ENCODE measurements at regions not wholly inside any gene's neighbourhood (a gene's known extent, or its start where the extent isn't known, plus 50 kb on each side); places are given as distances from the start of the nearest gene placed in this dataset.
"Not testable (repeated sequence)": the region's sequence is repeated elsewhere in the genome, so short reads cannot be mapped to it uniquely, and the experiment has no call there.

GRCh38 chr15:70249616-70250015 is 151.9 kb upstream of the TLE3 start:
- DNase-seq (ENCODE audit: low read depth in 2 of 2): no peak

DNA sequence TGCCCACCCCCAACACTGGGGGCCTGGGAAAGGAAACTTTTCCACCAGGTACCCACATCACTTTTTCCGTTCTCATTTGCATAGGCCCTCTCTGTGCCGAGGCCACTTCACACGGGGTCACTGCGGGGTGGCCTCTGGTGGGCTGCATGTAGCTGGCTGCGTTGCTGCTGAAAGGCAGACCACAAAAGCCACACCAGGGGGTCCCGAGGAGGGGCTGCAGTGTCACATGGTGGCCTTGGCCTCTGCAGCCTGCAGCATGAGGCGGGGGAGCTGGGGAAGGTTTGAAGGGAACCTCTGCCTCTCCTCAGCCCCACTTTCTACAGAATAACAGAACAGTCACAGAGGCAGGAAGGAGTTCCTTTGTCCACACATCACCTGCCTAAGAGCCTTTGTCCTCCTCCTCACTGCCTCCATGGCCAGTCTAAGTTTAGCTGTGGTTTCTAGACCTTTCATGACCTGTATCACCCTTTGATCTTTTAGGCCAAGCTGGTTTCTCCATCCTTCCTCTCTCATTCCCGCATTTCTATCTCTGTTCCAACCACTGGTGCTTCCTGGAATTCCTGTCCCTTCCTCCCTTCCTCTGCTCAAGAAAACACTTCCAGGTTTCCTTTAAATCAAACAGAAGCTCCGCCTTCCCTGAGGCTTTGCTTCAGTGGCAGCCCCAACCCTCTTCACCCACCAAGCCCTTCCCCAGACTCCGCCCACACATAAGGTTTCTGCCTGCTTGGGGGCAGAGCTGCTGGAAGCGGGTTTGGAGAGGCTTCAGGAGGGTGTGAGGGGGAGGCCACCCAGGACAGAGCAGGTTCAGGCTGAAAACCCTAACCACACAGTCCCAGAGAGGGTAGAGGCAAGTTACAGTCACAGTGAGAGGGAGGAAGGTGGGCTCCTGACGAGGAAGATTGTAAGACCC is 150.7 kb upstream of the TLE3 start:
- no peak for DNase-seq (ENCODE audit: low read depth in 2 of 2)

- DNase-seq (ENCODE audit: low read depth in 2 of 2): no peak
Observed at GRCh38 chr15:70247281-70247680, 149.6 kb upstream of the TLE3 start.

DNA sequence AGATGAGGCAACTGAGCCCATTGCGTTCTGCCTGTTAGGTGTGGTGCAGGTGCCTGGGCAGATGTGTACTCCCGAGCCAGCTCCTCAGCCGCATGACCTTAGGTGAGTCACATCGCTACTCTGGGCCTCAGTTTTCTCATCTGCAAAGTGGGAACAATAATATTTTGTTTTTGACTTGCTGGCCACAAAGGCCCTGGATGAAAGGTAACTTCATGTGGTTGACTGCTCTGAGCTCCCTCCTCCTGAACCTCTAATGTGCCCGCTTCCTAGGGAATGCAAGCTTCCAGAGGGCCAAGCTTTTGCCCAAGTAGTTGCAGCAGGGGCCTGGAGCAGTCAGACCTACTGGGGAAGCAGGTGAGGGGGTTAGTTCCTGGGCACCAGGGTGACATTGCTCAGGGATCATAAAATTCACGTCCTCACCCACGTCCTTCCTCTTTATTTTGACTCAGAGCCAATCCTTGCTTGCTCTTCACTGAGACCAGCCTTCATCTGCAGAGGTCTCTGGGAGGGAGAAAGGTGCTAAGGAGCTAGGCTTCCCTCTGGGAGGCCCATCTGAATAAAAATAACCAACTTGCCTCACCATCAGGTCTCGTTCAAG is 149.0 kb upstream of the TLE3 start:
- no peak for DNase-seq (ENCODE audit: low read depth in 2 of 2)

GRCh38 chr15:70245932-70246622 is 148.4 kb upstream of the TLE3 start:
- DNase-seq (ENCODE audit: low read depth in 2 of 2): no peak

- DNase-seq (ENCODE audit: low read depth in 2 of 2): no peak
Observed at GRCh38 chr15:70244978-70245542, 147.3 kb upstream of the TLE3 start.

DNA sequence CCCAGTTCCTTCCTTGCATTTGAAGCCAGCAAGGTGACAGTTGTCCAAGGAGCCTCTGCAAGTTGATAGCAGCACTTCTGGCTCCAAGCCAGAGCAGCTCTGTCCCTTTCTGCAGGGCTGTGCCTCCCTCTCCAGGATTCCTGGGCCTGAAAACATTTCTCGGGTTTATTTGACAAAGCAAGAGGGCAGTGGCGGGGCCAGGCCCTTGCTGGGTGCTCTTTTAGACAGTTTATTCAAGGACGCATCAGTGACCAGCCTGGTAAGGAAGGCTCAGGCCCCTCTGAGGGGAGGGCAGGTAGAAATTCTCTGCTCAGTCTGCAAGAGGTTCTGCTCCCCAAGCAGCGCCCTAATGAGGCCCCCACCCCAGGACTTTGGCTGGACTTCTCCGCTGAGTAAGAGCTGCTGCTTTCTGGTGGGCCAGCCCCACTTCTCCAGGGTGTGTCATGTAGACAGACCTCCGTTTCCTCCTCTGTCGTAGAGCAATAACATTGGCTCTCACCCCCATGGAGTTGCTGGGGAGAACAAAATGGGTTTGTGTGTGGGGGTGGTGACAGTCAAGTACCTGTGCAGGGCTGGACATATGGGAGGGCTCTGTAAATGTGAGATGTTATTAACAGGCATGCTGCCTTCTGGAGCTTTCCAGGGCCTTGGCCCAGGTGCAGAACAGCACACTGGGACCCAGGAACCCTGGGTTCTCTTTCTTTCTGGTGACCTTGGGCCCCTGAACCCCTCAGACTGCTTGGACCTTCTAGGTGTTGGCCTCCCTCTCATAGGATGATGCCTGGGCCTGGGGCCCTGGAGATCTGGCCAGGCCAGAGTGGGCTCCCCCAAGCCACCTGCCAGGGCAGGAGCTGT is 146.2 kb upstream of the TLE3 start:
- DNase-seq (ENCODE audit: low read depth in 2 of 2): no peak

GRCh38 chr15:70242951-70243685 is 145.4 kb upstream of the TLE3 start:
- DNase-seq (ENCODE audit: low read depth in 2 of 2): no peak

DNA sequence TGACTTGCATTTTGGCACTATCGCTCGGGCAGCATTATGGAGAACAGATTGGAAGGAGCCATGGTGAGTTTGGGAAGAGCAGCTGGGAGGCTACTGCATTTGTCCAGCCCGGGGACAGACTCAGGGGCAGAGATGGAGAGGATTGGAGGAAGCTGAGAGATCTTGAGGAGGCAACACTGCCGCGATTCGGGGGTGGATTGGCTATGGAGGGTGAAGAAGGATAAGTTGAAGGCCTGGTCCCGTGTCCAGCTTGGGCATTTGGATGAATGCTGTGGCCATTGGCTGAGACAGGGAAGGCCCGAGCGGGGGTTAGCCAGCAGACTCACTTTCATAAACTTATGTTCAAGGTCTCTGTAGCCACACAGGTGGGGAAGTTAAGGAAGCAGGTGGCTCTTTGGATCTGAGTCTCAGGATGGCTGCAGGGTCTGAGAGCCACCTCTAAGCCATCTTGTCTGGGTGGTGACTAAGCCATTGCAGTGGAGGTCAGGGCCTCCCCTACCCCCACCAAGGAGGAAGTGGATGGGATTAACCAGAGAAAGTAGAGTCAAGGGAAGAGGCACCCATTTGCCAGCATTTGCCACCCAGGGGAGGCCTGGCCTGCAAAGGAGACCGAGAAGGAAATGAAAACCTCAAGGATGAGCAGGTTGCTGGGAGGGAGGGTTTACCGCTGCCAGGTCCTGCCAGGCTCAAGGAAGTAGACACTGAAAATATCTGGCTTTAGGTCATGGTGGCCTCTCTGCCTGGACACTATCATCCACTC is 144.0 kb upstream of the TLE3 start:
- no peak for DNase-seq (ENCODE audit: low read depth in 2 of 2)

GRCh38 chr15:70240820-70241430 is 143.2 kb upstream of the TLE3 start:
- DNase-seq (ENCODE audit: low read depth in 2 of 2): no peak

- DNase-seq (ENCODE audit: low read depth in 2 of 2): no peak
Observed at GRCh38 chr15:70240082-70240481, 142.4 kb upstream of the TLE3 start.

GRCh38 chr15:70238917-70239316 is 141.2 kb upstream of the TLE3 start:
- DNase-seq (ENCODE audit: low read depth in 2 of 2): no peak

- DNase-seq (ENCODE audit: low read depth in 2 of 2): no peak
Observed at GRCh38 chr15:70237626-70238025, 139.9 kb upstream of the TLE3 start.

DNA sequence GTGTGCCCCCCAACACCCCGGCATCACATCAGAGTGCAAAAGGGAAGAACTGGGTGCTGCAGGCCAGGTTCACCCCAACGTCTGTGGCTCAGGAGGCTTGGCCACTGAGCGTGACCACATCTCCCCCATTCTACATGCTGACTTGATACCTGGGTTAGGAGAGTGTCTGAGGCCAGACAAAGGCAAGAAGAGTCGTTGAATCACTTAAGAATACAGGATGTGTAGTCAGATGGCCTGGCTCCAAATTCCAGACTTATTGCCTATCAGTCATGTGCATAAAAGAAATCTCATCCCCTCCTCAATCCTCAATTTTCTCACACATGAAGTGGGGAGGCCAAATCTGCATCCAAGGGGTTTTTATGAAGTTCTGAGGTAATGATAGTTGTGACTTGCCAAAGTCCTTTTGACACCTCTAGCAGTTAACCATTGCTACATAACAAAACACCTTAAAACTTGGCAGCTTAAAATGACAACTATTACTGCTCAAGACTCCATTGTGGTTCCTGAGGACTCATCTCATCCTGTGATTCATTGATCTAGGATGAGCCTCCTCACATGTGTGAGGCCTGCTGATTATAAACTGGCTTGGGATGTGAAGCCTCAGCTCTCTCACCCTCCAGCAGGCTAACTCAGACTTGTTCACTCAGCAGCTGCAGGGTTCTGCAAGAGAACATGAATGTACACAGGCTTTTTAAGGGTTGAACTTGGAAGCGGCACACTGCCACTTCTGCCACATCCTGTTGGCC is 138.8 kb upstream of the TLE3 start:
- peak in 1 of 2 donors; percentile 30 for DNase-seq (ENCODE audit: low read depth in 2 of 2)

- DNase-seq (ENCODE audit: low read depth in 2 of 2): no peak
Observed at GRCh38 chr15:70235347-70235746, 137.6 kb upstream of the TLE3 start.

DNA sequence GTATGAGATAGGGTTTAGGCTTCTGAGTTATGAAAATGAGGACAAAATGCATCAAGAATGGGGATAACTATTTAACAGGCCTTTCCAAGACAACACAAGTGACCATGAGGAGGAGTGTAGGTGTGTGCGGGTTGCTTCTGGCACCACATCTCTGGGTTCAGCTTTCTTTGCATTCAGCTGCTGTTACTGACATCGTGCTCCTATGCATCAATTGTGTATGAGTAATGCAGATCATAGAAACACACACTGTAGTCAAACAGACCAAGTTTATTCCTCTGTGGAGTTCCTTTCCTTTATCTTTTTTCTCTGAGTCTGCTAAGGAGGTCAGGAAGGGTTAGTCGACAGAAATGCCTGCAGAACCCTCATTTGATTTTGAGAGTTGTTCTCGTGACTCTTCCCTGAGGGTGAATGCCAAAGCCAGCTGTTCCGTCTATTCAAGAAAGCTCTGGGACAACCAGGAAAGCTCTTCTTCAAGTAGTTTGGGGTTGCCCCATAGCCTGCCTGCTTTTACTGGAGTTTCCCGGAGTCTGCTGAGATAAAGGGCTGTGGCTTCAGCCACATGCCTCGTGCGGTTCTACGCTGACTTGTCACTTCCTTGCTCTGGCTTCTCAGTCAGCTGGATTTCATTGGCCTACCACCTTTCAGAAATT is 136.7 kb upstream of the TLE3 start:
- DNase-seq (ENCODE audit: low read depth in 2 of 2): no peak

DNA sequence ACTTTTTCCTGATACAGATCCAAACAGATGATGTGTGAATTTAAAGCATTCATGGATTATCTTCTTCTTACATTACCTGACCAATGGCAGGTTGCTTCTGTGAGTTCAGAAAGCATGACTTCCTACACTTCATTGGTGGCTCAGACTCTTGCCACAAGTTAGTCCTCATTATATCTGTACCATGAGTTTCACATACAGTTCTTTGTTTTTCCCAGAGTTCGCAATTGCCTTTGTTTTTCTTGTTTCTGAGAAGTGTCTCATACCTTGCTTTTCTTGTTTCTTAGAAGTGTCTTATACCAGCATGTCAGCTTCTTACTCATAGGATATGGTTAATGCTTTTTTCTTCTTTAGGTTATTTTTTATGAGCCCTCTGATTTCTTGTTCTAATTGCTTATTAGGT is 133.8 kb upstream of the TLE3 start:
- DNase-seq (ENCODE audit: low read depth in 2 of 2): no peak

GRCh38 chr15:70227918-70228317 is 130.2 kb upstream of the TLE3 start:
- DNase-seq (ENCODE audit: low read depth in 2 of 2): not testable (repeated sequence)

Data from stimulated activated CD4-positive, alpha-beta T cell treated with anti-CD3 and anti-CD28 coated beads, Interleukin-15, amount 100 ng/mL, for 48 hours (primary cell).